ENCODE measurements at regions not wholly inside any gene's neighbourhood (a gene's known extent, or its start where the extent isn't known, plus 50 kb on each side); places are given as distances from the start of the nearest gene placed in this dataset.
"Not testable (repeated sequence)": the region's sequence is repeated elsewhere in the genome, so short reads cannot be mapped to it uniquely, and the experiment has no call there.

DNA sequence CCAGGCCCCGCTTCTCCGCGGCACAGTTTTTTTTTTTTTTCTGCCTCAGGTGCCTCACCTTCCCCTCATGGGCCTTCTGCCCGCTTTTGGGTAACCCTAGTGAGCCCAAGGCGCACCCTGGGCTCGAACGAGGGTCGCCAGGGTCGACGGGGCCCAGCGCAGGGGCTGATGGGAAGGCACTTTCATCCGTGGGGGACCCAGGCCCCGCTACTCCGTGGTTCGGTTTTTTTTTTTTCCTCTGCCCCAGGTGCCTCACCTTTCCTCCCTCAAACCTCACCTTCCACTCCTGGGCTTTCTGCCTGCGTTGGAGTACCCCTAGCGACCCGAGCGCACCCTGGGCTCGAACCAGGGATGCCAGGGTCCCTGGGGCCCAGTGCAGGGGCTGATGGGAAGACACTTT is 1569.8 kb downstream of the TSPY10 start:
- not testable (repeated sequence) for TF ChIP-seq POLR2A (IDR thresholded peaks at IDR 0.05)
- TF ChIP-seq, protein P1, sequence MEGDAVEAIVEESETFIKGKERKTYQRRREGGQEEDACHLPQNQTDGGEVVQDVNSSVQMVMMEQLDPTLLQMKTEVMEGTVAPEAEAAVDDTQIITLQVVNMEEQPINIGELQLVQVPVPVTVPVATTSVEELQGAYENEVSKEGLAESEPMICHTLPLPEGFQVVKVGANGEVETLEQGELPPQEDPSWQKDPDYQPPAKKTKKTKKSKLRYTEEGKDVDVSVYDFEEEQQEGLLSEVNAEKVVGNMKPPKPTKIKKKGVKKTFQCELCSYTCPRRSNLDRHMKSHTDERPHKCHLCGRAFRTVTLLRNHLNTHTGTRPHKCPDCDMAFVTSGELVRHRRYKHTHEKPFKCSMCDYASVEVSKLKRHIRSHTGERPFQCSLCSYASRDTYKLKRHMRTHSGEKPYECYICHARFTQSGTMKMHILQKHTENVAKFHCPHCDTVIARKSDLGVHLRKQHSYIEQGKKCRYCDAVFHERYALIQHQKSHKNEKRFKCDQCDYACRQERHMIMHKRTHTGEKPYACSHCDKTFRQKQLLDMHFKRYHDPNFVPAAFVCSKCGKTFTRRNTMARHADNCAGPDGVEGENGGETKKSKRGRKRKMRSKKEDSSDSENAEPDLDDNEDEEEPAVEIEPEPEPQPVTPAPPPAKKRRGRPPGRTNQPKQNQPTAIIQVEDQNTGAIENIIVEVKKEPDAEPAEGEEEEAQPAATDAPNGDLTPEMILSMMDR (IDR thresholded peaks at IDR 0.05) = not testable (repeated sequence)

Data from adrenal gland (tissue), 5 donors.